ENCODE measurements at regions not wholly inside any gene's neighbourhood (a gene's known extent, or its start where the extent isn't known, plus 50 kb on each side); places are given as distances from the start of the nearest gene placed in this dataset.

DNA sequence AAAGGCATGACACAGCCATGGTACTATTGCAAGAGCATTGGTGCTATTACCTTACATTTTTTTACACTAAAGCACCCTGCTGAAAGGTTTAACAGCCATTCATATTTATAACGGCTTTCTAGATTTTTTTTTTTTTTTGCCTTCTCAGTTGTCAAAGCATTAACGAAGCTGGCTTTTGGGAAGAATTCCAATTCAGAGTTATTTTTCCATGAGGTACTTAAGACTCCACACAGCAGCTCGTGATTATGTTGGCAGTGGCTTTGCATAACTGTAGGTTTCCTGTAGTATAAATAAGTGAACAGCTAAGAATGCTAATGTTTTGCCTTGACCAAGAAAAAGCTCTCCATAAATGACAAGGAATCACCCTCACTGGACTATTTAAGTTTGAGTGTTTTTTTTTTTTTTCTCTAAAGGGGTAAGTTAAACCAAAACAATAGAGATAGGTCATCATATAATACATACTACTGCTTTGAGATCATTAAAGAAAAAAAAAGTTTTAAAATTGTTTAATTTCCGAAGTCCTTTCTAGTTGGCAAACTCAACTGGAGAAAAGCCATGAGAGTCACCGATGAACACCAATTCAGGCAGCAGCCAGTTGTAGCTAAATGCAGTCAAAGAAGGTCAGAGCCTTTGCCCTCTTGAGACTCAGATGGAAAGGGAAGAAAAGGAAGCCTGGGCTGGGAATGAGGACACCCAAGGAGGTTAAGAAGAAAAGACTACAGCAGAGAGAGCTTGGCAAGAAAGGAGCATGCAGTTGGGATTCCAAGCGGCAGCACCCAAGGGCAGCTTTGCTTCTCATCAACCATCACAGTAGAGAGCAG, 187.4 kb upstream of the NCKAP5 start:
- TF ChIP-seq CTCF (IDR thresholded peaks at IDR 0.05; ENCODE audit: borderline replicate concordance, extremely low read depth, insufficient read depth): no peak
- H3K4me1 ChIP-seq (ENCODE audit: control insufficient read depth in 2 of 3, insufficient read depth in 2 of 3, low read depth in 1 of 3, low read length in 3 of 3): peaks cover 0 to 6% (median 0%) of the 10 kb centered on the region in 3 donors
- H3K27me3 ChIP-seq (ENCODE audit: control insufficient read depth, insufficient read depth, low read length): no peaks in the 10 kb centered on the region
- no peak overlapping the region for H3K4me3 ChIP-seq (ENCODE audit: low read length in 3 of 3)
- intact Hi-C loops (cut with DNase I): no loop called here
- H3K36me3 ChIP-seq (ENCODE audit: control insufficient read depth in 2 of 3, insufficient read depth in 3 of 3, low read length in 3 of 3): no peaks in the 10 kb centered on the region
- peak in 2 of 5 donors; percentile 69 to 92 for DNase-seq
- H3K27ac ChIP-seq (ENCODE audit: low read depth in 2 of 2, low read length in 2 of 2): peak overlapping the region in 1 of 2 donors; percentile 50
- H3K9me3 ChIP-seq (ENCODE audit: control insufficient read depth in 2 of 3, insufficient read depth in 1 of 3, low read length in 3 of 3): no peaks in the 10 kb centered on the region
- no peak for FAIRE-seq
- H3K9ac ChIP-seq (ENCODE audit: low read length in 3 of 3): no peak overlapping the region

GRCh38 chr2:133756833-133757232, 188.6 kb upstream of the NCKAP5 start:
- no peaks in the 10 kb centered on the region for H3K9me3 ChIP-seq (ENCODE audit: control insufficient read depth in 2 of 3, insufficient read depth in 1 of 3, low read length in 3 of 3)
- no peak overlapping the region for H3K4me3 ChIP-seq (ENCODE audit: low read length in 3 of 3)
- FAIRE-seq (no peak), DNase-seq (no peak)
- H3K27ac ChIP-seq (ENCODE audit: low read depth in 2 of 2, low read length in 2 of 2): no peak overlapping the region
- H3K9ac ChIP-seq (ENCODE audit: low read length in 3 of 3): no peak overlapping the region
- no peaks in the 10 kb centered on the region for H3K27me3 ChIP-seq (ENCODE audit: control insufficient read depth, insufficient read depth, low read length)
- H3K36me3 ChIP-seq (ENCODE audit: control insufficient read depth in 2 of 3, insufficient read depth in 3 of 3, low read length in 3 of 3): no peaks in the 10 kb centered on the region
- TF ChIP-seq CTCF (IDR thresholded peaks at IDR 0.05; ENCODE audit: borderline replicate concordance, extremely low read depth, insufficient read depth): no peak
- intact Hi-C loops (cut with DNase I): no loop called here
- H3K4me1 ChIP-seq (ENCODE audit: control insufficient read depth in 2 of 3, insufficient read depth in 2 of 3, low read depth in 1 of 3, low read length in 3 of 3): peaks cover 0 to 6% (median 0%) of the 10 kb centered on the region in 3 donors

- no peaks in the 10 kb centered on the region for H3K27me3 ChIP-seq (ENCODE audit: control insufficient read depth, insufficient read depth, low read length)
- intact Hi-C loops (cut with DNase I): no loop called here
- no peaks in the 10 kb centered on the region for H3K9me3 ChIP-seq (ENCODE audit: control insufficient read depth in 2 of 3, insufficient read depth in 1 of 3, low read length in 3 of 3)
- no peak for FAIRE-seq
- no peak for TF ChIP-seq CTCF (IDR thresholded peaks at IDR 0.05; ENCODE audit: borderline replicate concordance, extremely low read depth, insufficient read depth)
- no peak overlapping the region for H3K4me3 ChIP-seq (ENCODE audit: low read length in 3 of 3)
- peak in 2 of 5 donors; percentile 30 to 65 for DNase-seq
- no peak overlapping the region for H3K27ac ChIP-seq (ENCODE audit: low read depth in 2 of 2, low read length in 2 of 2)
- H3K4me1 ChIP-seq (ENCODE audit: control insufficient read depth in 2 of 3, insufficient read depth in 2 of 3, low read depth in 1 of 3, low read length in 3 of 3): peaks cover 0 to 6% (median 0%) of the 10 kb centered on the region in 3 donors
- no peaks in the 10 kb centered on the region for H3K36me3 ChIP-seq (ENCODE audit: control insufficient read depth in 2 of 3, insufficient read depth in 3 of 3, low read length in 3 of 3)
- H3K9ac ChIP-seq (ENCODE audit: low read length in 3 of 3): no peak overlapping the region
These were observed 192.1 kb upstream of the NCKAP5 start for GRCh38 chr2:133760376-133760775.
